ENCODE measurements at regions not wholly inside any gene's neighbourhood (a gene's known extent, or its start where the extent isn't known, plus 50 kb on each side); places are given as distances from the start of the nearest gene placed in this dataset.

GRCh38 chr14:94844593-94845152 lies 74.8 kb upstream of the GSC start:
- CTCF ChIA-PET, result no interaction called here
- H3K4me3 Mint-ChIP-seq, result no peak overlapping the region
- H3K27ac Mint-ChIP-seq, result no peak overlapping the region

GRCh38 chr14:94840467-94840866 lies 70.6 kb upstream of the GSC start:
- DNase-seq (no peak), ATAC-seq (ENCODE audit: poor library complexity) (no peak)
- Histone ChIP-seq H3K27me3 (ENCODE audit: control insufficient read depth in 1 of 2, insufficient read depth in 2 of 2, low read length in 2 of 2) (no peaks in the 10 kb centered on the region), H3K9me3 (ENCODE audit: control insufficient read depth in 1 of 2, insufficient read depth in 1 of 2, low read length in 2 of 2) (no peaks in the 10 kb centered on the region), H3K36me3 (ENCODE audit: insufficient read depth, low read length) (no peaks in the 10 kb centered on the region), H3K4me3 (ENCODE audit: low read length) (no peak overlapping the region), H3K4me1 (ENCODE audit: insufficient read depth, low read length) (no peaks in the 10 kb centered on the region), H3K27ac (ENCODE audit: low read depth in 1 of 2, low read length in 2 of 2) (no peak overlapping the region)
- ChIA-PET CTCF (no interaction called here), POLR2A (no interaction called here)
- intact Hi-C loops (cut with DNase I, micrococcal nuclease), result no loop called here
- Mint-ChIP-seq H3K36me3 (ENCODE audit: low read depth) (no peaks in the 10 kb centered on the region), H3K9me3 (no peaks in the 10 kb centered on the region), H3K4me3 (no peak overlapping the region), H3K27me3 (no peaks in the 10 kb centered on the region), H3K27ac (no peak overlapping the region), H3K4me1 (ENCODE audit: low read depth) (no peaks in the 10 kb centered on the region)
- TF ChIP-seq CTCF (IDR thresholded peaks at IDR 0.05), result no peak

More at GRCh38 chr14:94844593-94845152, 74.8 kb upstream of the GSC start:
- H3K36me3 ChIP-seq (ENCODE audit: insufficient read depth, low read length), result no peaks in the 10 kb centered on the region
- no peak for DNase-seq
- no peak overlapping the region for H3K27ac ChIP-seq (ENCODE audit: low read depth in 1 of 2, low read length in 2 of 2)
- no peaks in the 10 kb centered on the region for H3K9me3 ChIP-seq (ENCODE audit: control insufficient read depth in 1 of 2, insufficient read depth in 1 of 2, low read length in 2 of 2)
- H3K9me3 Mint-ChIP-seq, result no peaks in the 10 kb centered on the region
- POLR2A ChIA-PET, result no interaction called here
- H3K27me3 ChIP-seq (ENCODE audit: control insufficient read depth in 1 of 2, insufficient read depth in 2 of 2, low read length in 2 of 2), result no peaks in the 10 kb centered on the region
- no peaks in the 10 kb centered on the region for H3K27me3 Mint-ChIP-seq
- no peaks in the 10 kb centered on the region for H3K4me1 Mint-ChIP-seq (ENCODE audit: low read depth)
- no peak for ATAC-seq (ENCODE audit: poor library complexity)
- no peak for TF ChIP-seq CTCF (IDR thresholded peaks at IDR 0.05)
- H3K36me3 Mint-ChIP-seq (ENCODE audit: low read depth), result no peaks in the 10 kb centered on the region
- no peaks in the 10 kb centered on the region for H3K4me1 ChIP-seq (ENCODE audit: insufficient read depth, low read length)
- H3K4me3 ChIP-seq (ENCODE audit: low read length), result no peak overlapping the region
- intact Hi-C loops (cut with DNase I, micrococcal nuclease), result no loop called here

GRCh38 chr14:94839348-94839747 lies 69.4 kb upstream of the GSC start:
- Mint-ChIP-seq H3K36me3 (ENCODE audit: low read depth) (no peaks in the 10 kb centered on the region), H3K4me1 (ENCODE audit: low read depth) (no peaks in the 10 kb centered on the region), H3K4me3 (no peak overlapping the region), H3K27ac (no peak overlapping the region), H3K9me3 (no peaks in the 10 kb centered on the region), H3K27me3 (no peaks in the 10 kb centered on the region)
- Histone ChIP-seq H3K36me3 (ENCODE audit: insufficient read depth, low read length) (no peaks in the 10 kb centered on the region), H3K27me3 (ENCODE audit: control insufficient read depth in 1 of 2, insufficient read depth in 2 of 2, low read length in 2 of 2) (no peaks in the 10 kb centered on the region), H3K4me1 (ENCODE audit: insufficient read depth, low read length) (no peaks in the 10 kb centered on the region), H3K27ac (ENCODE audit: low read depth in 1 of 2, low read length in 2 of 2) (no peak overlapping the region), H3K4me3 (ENCODE audit: low read length) (no peak overlapping the region), H3K9me3 (ENCODE audit: control insufficient read depth in 1 of 2, insufficient read depth in 1 of 2, low read length in 2 of 2) (peaks cover 0 to 4% of the 10 kb centered on the region in 2 experiments)
- no peak for TF ChIP-seq CTCF (IDR thresholded peaks at IDR 0.05)
- POLR2A ChIA-PET, result no interaction called here
- DNase-seq (no peak), ATAC-seq (ENCODE audit: poor library complexity) (no peak)
- CTCF ChIA-PET, result no interaction called here
- intact Hi-C loops (cut with DNase I, micrococcal nuclease), result no loop called here
